CD14-positive monocyte (primary cell): ENCODE measurements at regions not wholly inside any gene's neighbourhood (a gene's known extent, or its start where the extent isn't known, plus 50 kb on each side); places are given as distances from the start of the nearest gene placed in this dataset.

ENCODE experiments used
- DNase-seq, 3 donors: peaks; one replicate each; pipeline ENCODE4 v3.0.0-alpha.2; 2011 to 2022
- H2AFZ ChIP-seq: 2 replicates; pipeline ENCODE4 v1.6.0; 2012; ENCODE audit warnings: mild to moderate bottlenecking, low read depth, low read length, inconsistent platforms; ENCODE audit not compliant: insufficient read depth, poor library complexity, severe bottlenecking
- H3K27ac ChIP-seq, 2 donors: 1 replicate in 1 of 2; 2 replicates in 1 of 2; pipeline ENCODE4 v1.5.1; 2012 to 2013; ENCODE audit warnings: low read length in 2 of 2, control low read depth in 1 of 2, inconsistent platforms in 1 of 2, low read depth in 1 of 2, mild to moderate bottlenecking in 1 of 2
- H3K27me3 ChIP-seq, 2 donors: one replicate each; pipeline versions ENCODE4 v1.6.0 to v1.6.1; 2011 to 2013; ENCODE audit warnings: low read length in 2 of 2; ENCODE audit not compliant: control insufficient read depth in 2 of 2, insufficient read depth in 2 of 2
- H3K36me3 ChIP-seq, 2 donors: replicated peaks in 1 of 2; 1 replicate in 1 of 2; 2 replicates in 1 of 2; pipeline versions ENCODE4 v1.5.1 to v1.6.1; 2012 to 2013; ENCODE audit warnings: low read length in 2 of 2, control low read depth in 1 of 2, inconsistent platforms in 1 of 2, mild to moderate bottlenecking in 1 of 2; ENCODE audit not compliant: insufficient read depth in 2 of 2, control insufficient read depth in 1 of 2
- H3K4me1 ChIP-seq, 2 donors: 1 replicate in 1 of 2; 2 replicates in 1 of 2; pipeline versions ENCODE4 v1.5.1 to v1.6.1; 2012 to 2013; ENCODE audit warnings: low read length in 2 of 2, control low read depth in 1 of 2, inconsistent platforms in 1 of 2, mild to moderate bottlenecking in 1 of 2, moderate library complexity in 1 of 2; ENCODE audit not compliant: insufficient read depth in 2 of 2, control insufficient read depth in 1 of 2
- H3K4me2 ChIP-seq: replicated peaks from 2 replicates; pipeline ENCODE3; 2012; ENCODE audit warnings: low read length, moderate library complexity, mild to moderate bottlenecking; ENCODE audit not compliant: poor library complexity, severe bottlenecking; ENCODE audit errors: extremely low read depth
- H3K4me3 ChIP-seq, 3 experiments: fragments of 200-600 bp in 1 of 3; sonication (generic) in 1 of 3; replicated peaks in 1 of 3; 1 replicate in 2 of 3; 2 replicates in 1 of 3; pipeline ENCODE4 v1.5.1; 2011 to 2013; ENCODE audit warnings: low read length in 3 of 3, mild to moderate bottlenecking in 3 of 3, control low read depth in 2 of 3, low read depth in 2 of 3, inconsistent platforms in 1 of 3, moderate library complexity in 1 of 3
- H3K79me2 ChIP-seq: 2 replicates; pipeline ENCODE4 v1.6.0; 2012; ENCODE audit warnings: mild to moderate bottlenecking, control low read depth, inconsistent platforms, low read length, moderate library complexity; ENCODE audit not compliant: insufficient read depth
- H3K9ac ChIP-seq: 2 replicates; pipeline ENCODE4 v1.6.0; 2017; ENCODE audit warnings: low read length, mild to moderate bottlenecking; ENCODE audit not compliant: insufficient read depth, poor library complexity, severe bottlenecking
- H3K9me3 ChIP-seq, 2 donors: replicated peaks in 1 of 2; 1 replicate in 1 of 2; 2 replicates in 1 of 2; pipeline versions ENCODE4 v1.5.1 to v1.6.1; 2012 to 2013; ENCODE audit warnings: low read length in 2 of 2, control low read depth in 1 of 2; ENCODE audit not compliant: control insufficient read depth in 1 of 2, insufficient read depth in 1 of 2
- H4K20me1 ChIP-seq: 2 replicates; pipeline ENCODE4 v1.6.0; 2012; ENCODE audit warnings: mild to moderate bottlenecking, low read length, control low read depth, moderate library complexity; ENCODE audit not compliant: insufficient read depth
- H3K27ac Mint-ChIP-seq, 7 donors: one replicate each; pipeline ENCODE4 v1.8.0; 2020; ENCODE audit warnings: mild to moderate bottlenecking in 7 of 7, mixed read lengths in 7 of 7, moderate library complexity in 6 of 7, inconsistent platforms in 2 of 7
- H3K27me3 Mint-ChIP-seq, 3 donors: one replicate each; pipeline ENCODE4 v1.8.0; 2021 to 2022; ENCODE audit warnings: low read depth in 3 of 3, mild to moderate bottlenecking in 3 of 3, mixed read lengths in 3 of 3, moderate library complexity in 3 of 3, inconsistent platforms in 1 of 3
- H3K36me3 Mint-ChIP-seq, 2 donors: one replicate each; pipeline ENCODE4 v1.8.0; 2020; ENCODE audit warnings: mixed read lengths in 2 of 2, inconsistent platforms in 1 of 2, mild to moderate bottlenecking in 1 of 2
- H3K4me1 Mint-ChIP-seq: one replicate; pipeline ENCODE4 v1.8.0; 2020; ENCODE audit warnings: mild to moderate bottlenecking, mixed read lengths
- H3K4me3 Mint-ChIP-seq, 2 donors: one replicate each; pipeline ENCODE4 v1.8.0; 2020; ENCODE audit warnings: mild to moderate bottlenecking in 2 of 2, mixed read lengths in 2 of 2, moderate library complexity in 1 of 2
- H3K9me3 Mint-ChIP-seq, 7 donors: one replicate each; pipeline ENCODE4 v1.8.0; 2020 to 2022; ENCODE audit warnings: mixed read lengths in 7 of 7, mild to moderate bottlenecking in 6 of 7, moderate library complexity in 6 of 7, inconsistent platforms in 2 of 7
- CTCF ChIP-seq: fragments of 200-600 bp; IDR thresholded peaks from one replicate; pipeline ENCODE4 v1.8.0; 2022; ENCODE audit warnings: antibody characterized with exemption, mild to moderate bottlenecking
- WGBS: methylation state at CpG from one replicate; pipeline ENCODE4 v1.1.5; 2013; ENCODE audit warnings: missing lambda C conversion rate; ENCODE audit not compliant: insufficient coverage; 5-methylcytosine and 5-hydroxymethylcytosine counted together
- intact Hi-C, 2 donors: fragments of 100-400 bp; cut with micrococcal nuclease; formaldehyde crosslinking; loops; one replicate each; pipeline versions ENCODE4 v1.15.0 to v1.15.1; 2023

- Mint-ChIP-seq H3K27me3 (peaks cover 0 to 5% (median 4%) of the 10 kb centered on the region in 3 donors), H3K4me3 (no peak overlapping the region), H3K36me3 (no peaks in the 10 kb centered on the region), H3K4me1 (no peaks in the 10 kb centered on the region), H3K27ac (peak overlapping the region in 1 of 7 donors; percentile 7), H3K9me3 (peaks cover 0 to 7% (median 0%) of the 10 kb centered on the region in 7 donors)
- no peak for DNase-seq
- H3K79me2 ChIP-seq, result no peaks in the 10 kb centered on the region
- WGBS, result 90% methylated on average over 4 of the region's 5 CpGs
- H3K36me3 ChIP-seq, result no peaks in the 10 kb centered on the region
- H3K9ac ChIP-seq, result no peak overlapping the region
- no peak overlapping the region for H3K27ac ChIP-seq
- no peaks in the 10 kb centered on the region for H3K9me3 ChIP-seq
- H3K4me3 ChIP-seq, result no peak overlapping the region
- intact Hi-C loops, result no loop called here
- H2AFZ ChIP-seq, result no peak overlapping the region
- no peak overlapping the region for H3K4me2 ChIP-seq
- H4K20me1 ChIP-seq, result no peaks in the 10 kb centered on the region
- no peaks in the 10 kb centered on the region for H3K27me3 ChIP-seq
- no peaks in the 10 kb centered on the region for H3K4me1 ChIP-seq
- no peak for TF ChIP-seq CTCF
These were observed 330.8 kb upstream of the SEMA6D start for GRCh38 chr15:47386459-47386858.

DNA sequence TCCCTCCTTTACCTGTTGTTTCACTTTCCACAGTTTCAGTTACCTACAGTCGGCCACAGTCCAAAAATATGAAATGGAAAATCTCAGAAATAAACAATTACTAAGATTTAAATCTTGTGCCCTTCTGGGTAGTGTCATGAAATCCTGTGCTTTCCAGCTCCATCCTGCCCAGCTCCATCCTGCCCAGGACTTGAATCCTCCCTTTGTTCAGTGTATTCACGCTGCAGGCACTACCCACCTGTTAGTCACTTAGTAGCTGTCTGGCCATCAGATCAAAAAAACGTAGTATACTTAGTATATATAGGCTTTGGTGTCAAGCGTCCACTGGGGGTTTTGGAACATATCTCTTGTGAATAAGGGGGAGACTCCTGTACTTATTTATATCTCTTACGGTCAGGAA lies 329.0 kb upstream of the SEMA6D start:
- Mint-ChIP-seq H3K4me1 (no peaks in the 10 kb centered on the region), H3K27ac (no peak overlapping the region), H3K4me3 (no peak overlapping the region), H3K27me3 (peaks cover 0 to 4% (median 2%) of the 10 kb centered on the region in 3 donors), H3K36me3 (no peaks in the 10 kb centered on the region), H3K9me3 (peaks cover 0 to 4% (median 0%) of the 10 kb centered on the region in 7 donors)
- no peaks in the 10 kb centered on the region for H3K36me3 ChIP-seq
- TF ChIP-seq CTCF, result no peak
- no peaks in the 10 kb centered on the region for H3K79me2 ChIP-seq
- no peak for DNase-seq
- no peak overlapping the region for H3K4me2 ChIP-seq
- H3K9me3 ChIP-seq, result no peaks in the 10 kb centered on the region
- WGBS, result no CpG with 5 or more reads among the region's 5 CpGs
- no peak overlapping the region for H3K27ac ChIP-seq
- no peak overlapping the region for H3K9ac ChIP-seq
- no peak overlapping the region for H3K4me3 ChIP-seq
- no peak overlapping the region for H2AFZ ChIP-seq
- intact Hi-C loops, result no loop called here
- no peaks in the 10 kb centered on the region for H4K20me1 ChIP-seq
- H3K4me1 ChIP-seq, result no peaks in the 10 kb centered on the region
- no peaks in the 10 kb centered on the region for H3K27me3 ChIP-seq
